Left colon (tissue), 2 donors: ENCODE measurements at regions not wholly inside any gene's neighbourhood (a gene's known extent, or its start where the extent isn't known, plus 50 kb on each side); places are given as distances from the start of the nearest gene placed in this dataset.

Experiments
- ATAC-seq: fragments of 200-7000 bp; cut with Tn5 transposase; one replicate; pipeline ENCODE4 v1.9.1; 2020; ENCODE audit warnings: mild to moderate bottlenecking, moderate library complexity
- DNase-seq, 2 donors: peaks; one replicate each; pipeline ENCODE4 v3.0.0-alpha.2; 2020
- intact Hi-C, 2 donors: fragments of 100-400 bp; cut with DNase I in 1 of 2; cut with micrococcal nuclease in 1 of 2; formaldehyde crosslinking; loops; one replicate each; pipeline versions ENCODE4 v1.11.2 to v1.14.0; 2022; cut with DNase I, micrococcal nuclease
- donor health status: DM: no; HTN: no; CAD: no.
- donor health status: DM: yes; HTN: yes; CAD: no.

DNA sequence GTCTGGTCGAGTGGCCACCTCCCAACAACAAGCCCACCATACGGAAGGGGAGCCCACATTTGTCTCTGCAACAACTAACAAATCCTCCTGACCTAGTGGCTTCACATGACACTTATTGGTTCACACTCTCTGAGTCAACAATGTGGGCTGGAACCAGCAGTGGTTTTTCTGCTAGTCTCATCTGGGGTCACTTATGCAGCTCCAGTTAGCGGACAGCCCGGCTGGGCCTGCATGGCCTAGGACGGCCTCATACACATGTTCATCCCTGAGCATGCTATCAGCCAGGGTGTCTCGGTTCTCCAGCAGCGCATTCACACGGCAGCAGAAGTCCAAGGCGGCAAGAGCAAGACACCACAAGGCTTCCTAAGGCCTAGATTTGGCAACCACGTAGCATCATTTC is 281.7 kb downstream of the XXYLT1 start:
- DNase-seq (no peak), ATAC-seq (no peak)
- intact Hi-C loops = no loop called here

DNA sequence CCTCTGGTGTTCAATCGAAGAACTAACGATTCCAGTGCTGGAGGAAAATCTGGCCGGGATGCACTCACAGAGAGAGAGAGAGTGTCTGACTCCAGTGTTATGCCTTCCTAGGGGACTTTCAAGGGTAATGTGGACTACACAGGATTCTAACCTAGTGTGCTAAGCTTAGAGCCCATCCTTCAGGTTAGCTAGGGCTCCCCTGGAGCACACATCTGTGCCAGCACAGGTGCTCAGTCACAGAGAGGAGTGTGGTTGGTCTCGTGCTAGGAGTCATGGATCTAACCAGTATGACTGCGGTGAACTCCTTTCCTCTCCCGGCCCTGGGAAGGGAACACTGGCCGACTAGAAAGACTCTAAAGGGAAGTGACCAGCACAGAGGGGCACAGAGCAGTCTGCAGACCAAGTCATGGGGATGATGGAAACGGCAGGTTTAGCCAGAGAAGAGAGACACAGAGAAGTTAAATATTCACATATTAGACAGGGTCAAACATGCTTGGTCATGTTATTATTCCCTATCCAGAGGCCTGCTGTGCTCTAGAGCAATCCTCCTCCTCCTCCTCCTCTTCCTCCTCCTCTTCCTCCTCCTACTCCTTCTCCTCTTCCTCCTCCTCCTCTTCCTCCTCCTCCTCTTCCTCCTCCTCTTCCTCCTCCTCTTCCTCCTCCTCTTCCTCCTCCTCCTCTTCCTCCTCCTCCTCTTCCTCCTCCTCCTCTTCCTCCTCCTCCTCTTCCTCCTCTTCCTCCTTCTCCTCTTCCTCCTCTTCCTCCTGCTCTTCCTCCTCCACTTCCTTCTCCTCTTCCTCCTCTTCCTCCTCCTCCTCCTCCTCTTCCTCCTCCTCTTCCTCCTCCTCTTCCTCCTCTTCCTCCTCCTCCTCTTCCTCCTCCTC is 280.3 kb downstream of the XXYLT1 start:
- no peak for ATAC-seq
- intact Hi-C loops = no loop called here

DNA sequence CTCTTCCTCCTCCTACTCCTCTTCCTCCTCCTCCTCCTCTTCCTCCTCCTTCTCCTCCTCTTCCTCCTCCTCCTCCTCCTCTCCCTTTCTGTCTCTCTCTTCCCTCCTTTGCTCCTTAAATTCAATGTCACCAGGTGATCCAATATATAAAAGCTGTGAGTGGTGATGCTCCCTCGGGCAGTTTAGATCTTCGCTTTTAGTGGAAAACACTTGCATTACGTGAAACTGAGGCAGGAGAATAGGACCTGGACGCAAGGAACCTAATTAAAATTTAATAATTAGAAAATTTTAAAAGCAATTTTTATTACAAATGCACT is 279.7 kb downstream of the XXYLT1 start:
- ATAC-seq (no peak), DNase-seq (no peak)
- intact Hi-C loops = no loop called here

More for the DNA sequence above, 280.3 kb downstream of the XXYLT1 start:
- no peak for DNase-seq

DNA sequence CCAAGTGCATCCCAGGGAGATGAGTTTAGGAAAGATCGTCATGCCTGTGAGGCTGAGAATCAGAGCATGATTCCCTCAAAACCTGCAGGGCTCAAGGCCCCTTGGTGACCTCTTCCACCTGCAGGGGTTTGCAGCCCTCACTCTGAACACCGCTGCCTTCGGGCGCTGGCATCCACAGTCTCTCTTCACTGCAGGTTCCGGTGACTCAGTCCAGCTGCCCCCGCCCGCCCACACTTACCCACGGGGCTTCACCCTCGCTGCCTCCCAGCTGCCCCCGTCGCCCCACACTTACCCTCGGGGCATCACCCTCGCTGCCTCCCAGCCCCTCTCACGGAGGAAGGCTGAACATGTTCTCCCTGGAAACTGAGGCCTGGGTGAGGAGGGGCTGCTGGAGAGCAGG is 277.1 kb downstream of the XXYLT1 start:
- ATAC-seq (no peak), DNase-seq (no peak)

DNA sequence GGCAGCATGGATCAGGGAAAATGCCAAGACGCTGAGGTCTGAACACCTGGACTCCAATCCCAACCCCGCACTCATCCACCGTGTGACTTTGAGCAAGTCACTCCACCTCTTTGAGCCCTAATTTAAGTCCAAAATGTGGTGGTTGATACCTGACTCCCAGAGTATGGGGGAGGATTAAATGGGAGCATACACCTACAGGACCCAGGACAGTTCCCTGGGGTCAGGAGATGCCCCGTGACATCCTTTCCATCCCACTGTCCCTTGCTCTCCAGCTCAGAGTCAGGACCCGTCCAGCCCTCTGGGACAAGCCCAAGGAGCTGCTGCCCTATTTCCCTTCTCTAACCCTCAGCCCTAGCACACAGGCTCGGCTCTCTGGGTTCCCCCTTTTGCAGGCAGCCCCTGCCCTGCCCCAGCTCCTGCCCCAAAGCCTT is 276.4 kb downstream of the XXYLT1 start:
- ATAC-seq (no peak), DNase-seq (no peak)
- intact Hi-C loops = no loop called here

More for the DNA sequence above, 277.1 kb downstream of the XXYLT1 start:
- intact Hi-C loops = no loop called here

DNA sequence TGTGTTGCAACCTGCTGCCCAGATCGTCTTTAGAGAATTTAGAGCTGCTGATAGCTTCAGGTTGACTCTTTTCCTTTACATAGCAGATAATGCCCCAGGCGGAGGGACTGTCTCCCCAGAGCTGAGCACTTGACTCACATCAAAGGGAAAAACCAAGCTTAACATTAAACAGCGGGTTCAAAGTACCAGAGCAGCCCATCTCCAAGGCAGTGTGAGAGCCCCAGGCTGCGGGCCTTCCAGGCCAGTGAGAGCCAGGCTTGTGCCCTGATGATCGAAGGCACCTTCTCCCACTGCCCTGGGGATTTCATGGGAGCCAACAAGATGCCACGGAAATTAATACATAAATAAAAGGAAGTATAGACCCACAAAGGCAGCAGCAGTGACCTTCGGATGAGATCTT is 275.6 kb downstream of the XXYLT1 start:
- no peak for DNase-seq
- intact Hi-C loops = no loop called here
- ATAC-seq = no peak

DNA sequence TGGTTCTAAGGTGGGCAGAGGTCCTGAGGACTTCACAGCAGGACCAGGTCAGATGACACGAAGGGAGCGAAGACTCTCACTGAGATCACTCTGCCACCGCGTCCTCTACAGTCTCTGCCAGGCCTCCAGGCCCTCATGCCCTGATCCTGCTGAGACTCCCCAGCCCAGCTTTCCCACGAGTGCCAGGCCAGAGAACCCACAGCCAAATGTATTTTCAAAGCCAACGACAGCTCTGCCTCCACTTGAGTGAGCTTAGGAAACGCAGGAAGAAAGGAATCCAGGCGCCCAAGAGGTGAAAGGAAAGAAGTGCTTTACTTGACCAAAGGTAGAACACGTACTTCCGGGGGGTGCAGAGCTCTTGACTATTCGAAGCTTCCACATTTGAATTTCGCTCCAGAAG is 275.0 kb downstream of the XXYLT1 start:
- DNase-seq = no peak
- no peak for ATAC-seq
- intact Hi-C loops = no loop called here

DNA sequence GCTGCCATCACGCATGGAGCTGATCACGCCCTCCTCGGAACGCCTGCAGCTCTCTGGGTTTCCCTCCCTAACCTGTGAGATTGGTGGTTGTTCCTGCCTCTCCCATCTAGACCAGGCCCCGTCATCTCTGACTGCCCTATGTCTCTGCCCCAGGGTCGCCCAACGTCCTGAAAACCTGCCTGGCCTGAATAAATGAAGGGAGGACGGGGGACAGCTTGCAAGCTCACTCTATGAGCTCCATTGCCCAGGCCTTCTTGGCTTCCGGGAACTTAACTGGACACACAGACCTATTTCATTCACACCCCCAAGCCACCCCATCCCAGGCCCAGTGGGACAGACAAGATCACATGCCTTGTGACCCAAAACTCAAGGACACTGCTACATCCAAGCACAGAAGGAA is 274.2 kb downstream of the XXYLT1 start:
- intact Hi-C loops = no loop called here
- no peak for ATAC-seq
- DNase-seq = no peak

DNA sequence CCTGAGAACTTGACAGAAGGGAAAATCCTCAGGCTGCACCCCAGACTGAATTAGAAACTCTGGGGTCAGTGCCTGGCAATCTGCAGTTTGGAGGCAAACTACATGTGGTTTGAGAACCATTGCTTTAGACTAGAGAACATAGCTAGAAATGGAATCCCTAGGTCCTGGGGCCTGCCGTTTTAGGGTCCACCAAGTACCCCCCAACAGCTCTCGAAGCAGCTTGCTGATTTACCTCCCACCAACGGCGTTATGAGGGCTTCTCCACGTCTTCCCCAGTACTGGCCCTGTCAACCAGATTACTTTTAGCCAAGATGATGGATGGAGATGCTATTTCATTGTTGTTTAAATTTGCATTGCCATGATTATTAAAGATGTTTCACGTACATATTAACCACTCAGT is 272.5 kb downstream of the XXYLT1 start:
- intact Hi-C loops = no loop called here
- DNase-seq (no peak), ATAC-seq (no peak)

DNA sequence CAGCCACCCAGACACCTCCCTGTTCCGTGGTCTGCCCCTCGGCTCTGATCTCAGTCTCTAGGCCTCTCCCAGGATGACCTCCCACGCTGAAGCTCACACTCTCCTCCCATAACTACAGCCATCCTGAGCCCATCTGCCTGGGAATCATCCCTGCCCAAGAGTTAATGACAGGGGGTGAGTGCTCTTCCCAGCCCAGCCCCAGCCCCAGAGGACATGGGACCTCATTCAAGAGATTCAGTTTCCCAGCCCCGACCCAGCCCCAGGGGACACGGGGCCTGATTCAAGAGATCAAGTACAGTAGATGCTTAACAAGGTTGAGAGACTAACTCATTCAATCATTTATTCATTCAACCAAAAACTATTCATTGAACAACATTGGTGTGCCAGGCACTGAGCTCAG is 272.0 kb downstream of the XXYLT1 start:
- ATAC-seq = no peak
- no peak for DNase-seq
- intact Hi-C loops = no loop called here

DNA sequence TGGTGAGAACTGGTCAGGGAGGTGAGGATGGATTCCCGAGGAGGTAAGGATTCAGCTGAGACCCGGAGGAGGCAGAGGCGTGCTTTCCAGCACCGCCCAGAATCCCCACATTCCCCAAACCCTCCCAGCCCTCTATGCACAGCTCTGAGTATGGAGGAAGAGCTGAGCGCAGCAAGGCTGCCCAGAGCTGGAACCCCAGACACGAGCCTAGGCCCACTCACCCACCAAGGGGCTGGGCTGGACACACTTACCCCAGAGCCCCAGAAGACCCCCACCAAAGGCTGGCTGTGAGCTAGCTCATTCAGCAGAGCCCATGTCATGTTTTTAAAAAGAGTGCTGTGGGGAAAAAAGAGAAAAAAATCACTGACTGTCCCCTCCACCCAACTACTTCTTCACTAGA is 271.5 kb downstream of the XXYLT1 start:
- no peak for ATAC-seq
- no peak for DNase-seq
- intact Hi-C loops = no loop called here

DNA sequence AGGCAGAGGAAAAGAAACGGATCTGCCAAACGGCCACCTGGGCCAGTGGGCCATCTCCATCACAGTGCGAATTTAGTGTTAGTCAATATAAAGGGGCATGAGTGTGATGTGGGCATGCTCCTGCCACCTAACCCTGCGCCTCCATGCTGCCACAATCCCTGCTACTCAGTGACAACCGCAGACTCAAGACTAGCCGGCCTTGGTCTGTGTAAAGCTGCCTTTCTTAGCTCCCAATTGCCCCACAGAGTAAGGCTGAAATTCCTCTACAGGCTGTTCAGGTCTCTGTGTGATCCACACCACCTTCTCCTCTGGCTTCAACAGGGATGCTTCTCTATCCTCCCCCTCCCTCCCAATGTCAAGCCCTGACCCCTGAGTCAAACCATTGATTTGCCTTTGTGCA is 269.7 kb downstream of the XXYLT1 start:
- intact Hi-C loops = no loop called here
- ATAC-seq (no peak), DNase-seq (no peak)

DNA sequence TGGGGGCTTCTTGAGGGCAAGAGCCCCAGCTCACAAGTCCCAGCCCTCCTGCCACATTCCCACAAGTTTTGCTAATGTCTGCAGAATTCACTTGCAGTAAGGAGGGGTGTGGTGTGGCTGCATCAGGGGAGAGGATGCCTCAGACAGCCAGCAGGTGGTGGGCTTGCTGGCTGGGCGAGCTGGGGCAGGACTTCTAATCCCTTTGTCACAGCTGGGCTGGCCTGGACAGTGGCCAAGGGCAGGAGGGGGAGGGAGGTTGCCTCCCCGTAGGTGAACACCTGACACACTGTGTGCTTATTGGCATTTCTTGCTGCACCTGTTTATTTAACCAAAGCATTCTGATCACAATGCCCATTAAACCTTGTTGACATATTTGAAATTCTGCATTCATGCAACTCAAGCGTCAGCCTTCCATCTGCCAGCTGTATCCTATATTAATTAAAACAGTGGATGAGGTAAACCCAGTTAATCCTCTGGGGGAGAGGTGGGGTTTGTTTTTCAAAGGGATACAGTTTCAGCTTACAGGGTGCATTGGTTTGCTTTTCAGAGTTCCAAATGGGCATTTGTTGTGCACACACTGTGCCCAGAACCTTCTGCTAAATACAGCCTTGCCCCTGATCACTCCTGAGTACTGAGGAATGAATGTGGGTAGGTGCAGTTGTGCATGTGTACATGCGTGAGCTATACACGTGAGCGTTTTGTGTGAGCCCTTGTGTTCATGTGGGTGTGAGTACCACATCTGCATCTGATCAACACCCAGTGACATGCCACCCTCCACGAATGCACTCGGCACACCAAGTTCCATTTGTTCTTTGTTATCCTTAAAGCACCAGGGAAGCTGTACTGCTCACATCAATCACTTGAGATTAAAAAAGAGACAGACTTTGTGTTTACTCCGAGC is 268.7 kb downstream of the XXYLT1 start:
- ATAC-seq = peak; percentile 95
- intact Hi-C loops = no loop called here
- DNase-seq = peak; percentile 69 to 75

DNA sequence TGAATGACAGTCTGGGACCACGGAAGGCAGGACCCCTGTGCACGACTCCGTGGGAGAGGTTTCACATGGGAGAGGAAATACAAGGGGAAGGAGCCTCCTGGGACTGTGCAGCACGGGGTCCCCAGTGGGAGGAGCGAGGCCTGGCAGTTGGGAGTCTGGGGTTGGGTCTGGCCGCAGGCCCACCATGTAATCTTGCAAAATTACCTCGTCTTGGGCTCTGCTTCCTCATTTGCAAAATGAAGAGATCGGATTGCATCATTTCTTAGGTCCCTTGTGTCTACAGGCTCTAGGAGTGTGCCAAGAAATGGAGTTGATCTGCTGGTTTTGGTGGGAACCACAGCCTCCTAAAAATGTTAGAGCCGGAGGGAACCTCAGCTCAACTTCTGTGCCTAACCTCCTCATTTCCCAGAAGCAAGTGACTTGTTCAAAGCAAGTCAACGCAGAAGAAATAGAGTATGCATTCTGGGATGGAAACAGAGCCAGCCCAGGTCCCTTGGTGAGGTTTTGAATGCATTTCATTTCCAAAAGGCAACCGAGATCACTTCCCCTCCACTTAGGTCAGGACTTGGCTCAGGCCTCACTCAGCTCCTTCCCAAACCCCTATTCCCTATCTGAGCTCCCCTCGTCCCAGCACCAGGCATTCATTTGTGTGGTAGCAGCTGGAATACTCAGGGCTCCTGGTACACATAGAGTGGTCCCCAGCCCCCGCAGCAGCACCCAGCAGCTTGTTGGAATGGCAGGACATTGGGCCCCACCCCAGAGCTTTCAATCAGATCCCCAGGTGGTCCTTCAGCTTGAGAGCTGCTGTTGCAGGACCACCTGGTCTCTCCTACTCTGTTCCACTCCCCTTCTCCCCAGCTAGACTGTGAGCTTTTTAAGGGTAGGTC is 267.7 kb downstream of the XXYLT1 start:
- intact Hi-C loops = no loop called here
- no peak for ATAC-seq
- DNase-seq = peak in 1 of 2 donors; percentile 18

DNA sequence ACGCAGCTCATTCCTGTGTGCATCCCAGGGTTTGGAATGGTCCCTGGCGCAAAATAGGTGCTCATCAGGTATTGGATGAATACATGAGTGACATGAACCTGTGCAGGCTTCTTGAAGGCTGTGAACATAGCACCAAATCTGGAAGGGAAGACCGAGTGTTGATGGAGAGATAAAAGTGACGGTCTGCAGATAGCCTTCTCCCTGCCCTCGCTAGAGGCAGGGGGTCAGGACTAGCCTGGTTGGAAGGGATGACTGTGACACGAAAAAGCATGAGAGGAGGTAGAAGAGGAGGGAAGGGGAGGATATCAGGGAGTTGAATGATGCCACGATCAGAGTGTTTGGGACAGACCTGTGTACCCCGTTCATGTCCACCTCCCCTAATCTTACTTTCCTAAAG is 267.1 kb downstream of the XXYLT1 start:
- DNase-seq (no peak), ATAC-seq (no peak)
- intact Hi-C loops = no loop called here

DNA sequence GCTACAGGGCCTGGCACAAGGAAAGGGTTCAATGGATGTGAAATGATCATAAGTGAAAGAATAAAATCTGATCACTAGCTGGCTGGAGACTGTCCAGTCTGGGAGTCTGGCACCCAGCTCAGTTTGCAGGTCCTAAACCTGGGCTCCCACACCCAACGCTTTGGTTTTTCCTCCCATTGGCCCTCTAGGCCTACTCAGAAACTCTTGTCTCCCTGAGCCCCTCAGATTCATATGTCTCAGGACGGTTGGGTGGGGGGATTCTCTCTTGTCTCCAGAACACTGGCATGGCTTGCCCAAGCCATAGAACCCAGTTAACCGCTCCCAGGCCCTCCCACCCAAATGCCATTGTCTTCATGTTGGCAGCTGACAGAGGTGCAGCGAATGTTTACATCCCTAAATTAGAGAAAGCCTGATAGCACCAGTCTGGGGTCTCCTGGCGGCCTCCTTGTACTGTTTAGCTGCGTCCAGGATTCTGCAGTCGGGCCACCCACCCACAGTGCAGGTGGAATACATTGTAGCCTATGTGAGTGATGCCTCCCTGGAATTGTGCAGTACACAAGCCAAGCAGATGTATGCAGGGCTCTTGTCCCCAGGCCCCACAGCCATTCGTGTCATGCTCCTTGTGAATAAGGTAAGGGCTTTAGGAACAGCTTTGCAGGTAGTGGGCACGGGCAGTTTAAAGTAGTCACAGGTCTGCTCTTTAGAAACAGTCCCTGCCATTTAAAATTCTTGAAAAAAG is 266.3 kb downstream of the XXYLT1 start:
- intact Hi-C loops = no loop called here
- ATAC-seq = no peak
- DNase-seq = no peak

DNA sequence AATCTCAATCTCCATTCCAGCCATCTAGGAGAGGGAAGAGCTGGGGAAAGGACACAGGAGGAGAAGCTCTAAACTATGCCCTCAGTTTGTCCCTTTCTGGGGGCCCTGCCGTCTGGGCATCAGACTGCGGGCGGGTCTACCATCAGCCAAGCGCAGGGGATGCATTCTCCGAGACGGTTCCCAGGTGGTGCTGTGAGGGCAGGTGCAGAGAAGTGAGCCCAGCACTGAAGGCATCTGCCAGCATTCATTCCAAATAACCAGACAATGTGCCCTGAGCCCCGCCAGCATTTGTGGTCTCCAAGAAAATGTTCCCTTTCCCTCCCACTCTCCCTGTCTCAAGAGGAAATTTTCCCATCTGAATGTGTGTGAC is 265.7 kb downstream of the XXYLT1 start:
- ATAC-seq = no peak
- intact Hi-C loops = no loop called here
- DNase-seq = no peak

DNA sequence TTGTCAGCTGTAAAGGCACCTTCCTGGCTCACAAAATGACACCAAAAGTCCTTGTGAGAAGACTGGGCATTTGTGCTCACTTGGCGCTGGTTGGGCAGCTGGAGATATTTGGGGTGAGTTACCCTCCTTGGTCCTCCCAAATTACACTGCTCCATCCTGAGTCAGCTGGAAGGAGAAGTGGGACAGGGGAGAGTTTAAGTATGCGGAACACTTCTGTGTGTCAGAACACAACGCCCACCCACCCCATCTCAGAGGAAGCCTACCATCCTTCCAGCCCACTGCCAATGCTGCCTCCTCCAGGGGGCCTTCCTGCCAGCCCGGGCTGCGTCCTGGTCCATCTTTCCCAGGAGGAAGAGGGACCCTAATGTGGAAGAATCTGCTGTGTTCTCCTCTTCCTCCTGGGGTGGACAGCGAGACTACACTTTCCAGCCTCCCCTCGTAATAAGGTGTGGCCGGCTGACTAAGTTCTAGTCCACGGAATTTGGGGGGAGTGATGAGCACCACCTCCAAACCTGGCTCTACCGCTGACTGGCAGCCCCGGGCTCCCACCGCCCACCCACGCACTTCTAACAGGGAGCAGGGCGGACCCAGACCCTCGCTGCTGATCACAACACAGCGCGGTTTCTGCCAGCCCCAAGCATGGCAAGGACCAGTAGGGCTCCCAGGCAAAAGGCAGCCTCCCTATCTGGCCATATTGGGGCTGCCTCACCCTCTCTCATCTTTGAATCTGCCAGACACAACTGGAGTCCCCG is 265.0 kb downstream of the XXYLT1 start:
- intact Hi-C loops = no loop called here
- DNase-seq (no peak), ATAC-seq (no peak)
